Suprapubic skin (tissue), 4 donors: ENCODE measurements at regions not wholly inside any gene's neighbourhood (a gene's known extent, or its start where the extent isn't known, plus 50 kb on each side); places are given as distances from the start of the nearest gene placed in this dataset.

Experiments
- POLR2A ChIP-seq, 2 donors: fragments of 450-650 bp; IDR thresholded peaks; one replicate each; pipeline ENCODE4 v1.6.1; 2017; ENCODE audit warnings: antibody characterized with exemption in 2 of 2, mild to moderate bottlenecking in 2 of 2, moderate library complexity in 2 of 2
- POLR2AphosphoS5 ChIP-seq, 3 donors: sonication (generic); formaldehyde crosslinking; IDR thresholded peaks; one replicate each; pipeline ENCODE4 v1.6.1; 2017; ENCODE audit warnings: antibody characterized with exemption in 3 of 3

DNA sequence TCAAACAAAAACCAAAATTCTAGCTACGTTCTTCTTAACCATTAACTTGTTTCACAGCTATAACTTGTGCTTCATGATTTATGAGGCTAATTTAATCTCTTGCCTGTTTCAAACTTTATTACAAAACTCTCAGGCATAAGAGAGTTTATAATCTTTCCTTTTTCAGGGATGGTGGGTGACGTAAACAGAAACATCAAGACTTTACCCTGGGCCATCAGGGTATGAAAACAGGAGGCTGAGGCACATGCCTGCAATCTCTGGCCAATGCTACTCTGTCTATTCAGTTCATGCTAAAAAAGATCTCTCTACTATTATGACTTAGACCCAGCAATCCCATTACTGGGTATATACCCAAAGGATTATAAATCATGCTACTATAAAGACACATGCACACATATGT is 55.9 kb upstream of the VWC2 start:
- TF ChIP-seq POLR2AphosphoS5 (IDR thresholded peaks at IDR 0.05) (no peak), POLR2A (IDR thresholded peaks at IDR 0.05) (no peak)
